Dermis microvascular lymphatic vessel endothelial cell (primary cell): ENCODE measurements at regions not wholly inside any gene's neighbourhood (a gene's known extent, or its start where the extent isn't known, plus 50 kb on each side); places are given as distances from the start of the nearest gene placed in this dataset.

Experiments
- DNase-seq, 2 donors: peaks; one replicate each; pipeline versions ENCODE4 v3.0.0 to v3.0.0-alpha.2; 2010; ENCODE audit warnings: low read depth in 2 of 2

GRCh38 chr4:111849746-111850284 is 295.4 kb upstream of the FAM241A start:
- DNase-seq = no peak

- DNase-seq = peak; percentile 2 to 24
Observed at GRCh38 chr4:111854494-111855087, 290.7 kb upstream of the FAM241A start.

DNA sequence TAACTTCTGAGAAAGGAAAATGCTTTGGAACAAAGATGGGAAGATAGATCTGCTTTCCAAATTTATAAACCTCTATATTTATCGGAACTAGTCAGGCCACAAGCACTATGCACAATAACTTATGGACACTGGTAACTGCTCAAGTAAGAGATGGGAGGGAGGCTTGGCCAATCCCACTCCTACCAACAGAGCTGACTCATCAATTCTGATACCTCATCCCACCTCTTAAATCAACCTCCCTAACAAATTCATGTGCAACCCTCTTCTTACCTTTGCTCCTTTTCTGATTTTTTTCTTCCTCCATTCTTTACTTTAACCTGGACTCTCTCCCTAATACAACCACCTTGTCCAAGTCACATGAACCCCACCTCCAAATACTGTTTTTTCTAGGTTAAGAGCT is 289.9 kb upstream of the FAM241A start:
- no peak for DNase-seq

- DNase-seq = no peak
Observed at GRCh38 chr4:111864066-111864465, 281.2 kb upstream of the FAM241A start.

GRCh38 chr4:111869339-111869738 is 275.9 kb upstream of the FAM241A start:
- no peak for DNase-seq

- DNase-seq = no peak
Observed at GRCh38 chr4:111871802-111872201, 273.5 kb upstream of the FAM241A start.

DNA sequence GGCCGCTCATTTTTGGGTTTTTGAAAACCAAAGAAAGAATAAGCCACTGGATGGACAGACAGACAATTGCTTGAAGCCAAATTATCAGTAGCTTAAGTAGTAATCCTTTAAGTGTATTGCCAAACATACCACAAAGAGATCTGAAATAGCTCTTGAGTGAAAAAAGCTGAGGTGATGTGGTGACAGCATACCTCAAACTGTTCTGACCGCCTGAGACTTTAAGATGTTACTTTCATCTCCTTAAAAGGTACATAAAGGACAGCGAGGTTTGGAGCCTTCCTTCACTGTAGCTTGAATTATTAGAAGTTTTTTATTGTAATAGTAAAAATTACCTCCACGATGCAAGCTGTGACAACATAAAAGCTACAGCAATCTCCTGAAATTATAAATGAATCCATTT is 271.5 kb upstream of the FAM241A start:
- no peak for DNase-seq

DNA sequence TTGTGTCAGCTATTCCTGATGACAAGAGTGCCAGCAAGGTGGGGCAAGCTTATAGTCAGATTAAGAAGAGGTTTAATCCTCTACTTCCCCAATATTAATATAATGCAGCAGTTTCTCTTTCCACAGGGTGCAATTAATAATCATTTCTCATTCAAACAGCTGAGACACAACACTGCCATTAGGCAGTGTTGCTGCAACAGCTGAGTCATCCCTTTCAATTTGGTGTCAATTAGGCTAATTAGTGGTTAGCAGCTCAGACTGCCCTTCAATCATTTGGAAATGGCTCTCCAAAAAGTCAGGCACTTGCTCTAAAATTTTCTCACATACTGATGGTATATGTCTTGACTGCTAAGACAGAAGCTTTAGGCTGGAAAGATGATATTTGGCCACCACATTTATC is 265.7 kb upstream of the FAM241A start:
- DNase-seq = no peak

GRCh38 chr4:111880116-111880515 is 265.1 kb upstream of the FAM241A start:
- no peak for DNase-seq

DNA sequence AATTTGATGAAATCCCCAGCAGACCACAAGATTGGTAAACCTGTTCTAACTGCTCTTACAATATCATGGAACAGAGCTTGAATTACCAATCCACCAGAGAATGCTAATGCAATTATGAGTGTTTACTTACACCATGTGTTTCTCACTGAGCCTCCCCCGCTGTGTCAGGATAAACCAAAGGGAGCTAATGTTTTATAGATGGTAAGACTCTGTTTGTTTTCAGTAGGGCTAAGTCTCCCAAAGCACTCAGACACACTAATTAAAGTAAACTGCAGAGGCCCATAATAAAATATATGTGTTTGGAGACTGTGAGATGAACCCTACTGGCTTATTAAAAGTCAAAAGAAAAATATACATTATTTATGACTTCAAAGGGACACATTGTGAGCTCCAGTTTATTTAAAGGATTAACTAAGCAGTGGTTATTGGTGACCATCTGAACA is 261.7 kb upstream of the FAM241A start:
- no peak for DNase-seq

- DNase-seq = no peak
Observed at GRCh38 chr4:111890412-111890811, 254.8 kb upstream of the FAM241A start.

DNA sequence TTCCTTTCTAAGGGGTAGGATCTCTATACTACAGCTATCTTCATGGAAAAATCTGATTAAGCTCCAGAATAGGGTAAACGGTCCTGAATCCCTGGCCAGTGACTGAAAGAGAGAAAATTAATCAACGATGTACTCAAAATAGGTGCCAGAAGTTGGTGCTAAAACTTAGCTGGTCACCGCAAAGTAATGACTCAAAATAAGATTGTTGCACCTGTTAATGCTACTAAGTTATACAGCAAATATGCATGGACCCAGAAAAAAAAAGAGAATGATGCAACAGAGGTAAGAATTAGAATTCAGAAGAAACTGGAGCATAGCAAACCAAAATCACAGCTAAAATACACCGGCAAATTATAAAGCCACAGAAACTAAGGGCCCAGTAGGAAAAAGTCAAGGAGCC is 239.7 kb upstream of the FAM241A start:
- DNase-seq = no peak

GRCh38 chr4:111919639-111920038 is 225.6 kb upstream of the FAM241A start:
- no peak for DNase-seq

DNA sequence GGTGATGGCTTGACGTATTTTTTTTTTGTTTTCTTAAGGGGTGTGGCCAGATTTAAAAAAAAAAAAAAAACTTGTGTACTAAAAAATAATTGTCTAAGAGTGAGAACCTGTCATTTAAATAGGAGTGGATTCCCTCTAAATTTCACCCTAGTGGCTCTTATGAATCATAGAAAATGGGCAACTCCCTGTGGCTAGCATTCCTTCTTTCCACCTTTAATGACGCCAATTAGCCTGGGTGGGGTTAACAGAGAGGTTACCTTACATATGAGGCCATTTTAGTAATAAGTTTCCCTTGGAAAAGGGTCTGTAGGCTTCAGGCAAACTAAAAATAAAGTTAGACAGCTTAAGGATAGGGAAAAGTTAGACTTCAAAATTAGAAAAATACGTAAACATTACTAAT is 223.5 kb upstream of the FAM241A start:
- no peak for DNase-seq

- no peak for DNase-seq
Observed at GRCh38 chr4:111923786-111924185, 221.5 kb upstream of the FAM241A start.

DNA sequence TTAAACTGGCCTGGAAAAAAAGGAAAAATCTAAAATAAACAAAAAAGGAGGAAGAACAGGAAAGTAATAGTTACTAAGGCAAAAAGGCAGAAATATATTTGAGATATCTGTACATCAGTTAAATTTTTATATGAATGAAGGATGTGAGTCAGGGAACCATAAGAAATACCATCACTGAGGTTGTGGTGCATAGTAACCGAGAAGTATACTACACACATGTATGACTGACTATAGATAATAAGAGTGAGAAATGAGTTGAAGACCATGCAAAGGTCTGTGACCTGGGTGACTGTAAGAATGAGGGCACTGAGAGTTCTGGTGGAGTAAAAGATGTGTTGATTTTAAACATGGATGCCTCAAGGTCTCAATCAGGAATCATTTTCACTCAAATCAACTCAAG is 220.6 kb upstream of the FAM241A start:
- no peak for DNase-seq

DNA sequence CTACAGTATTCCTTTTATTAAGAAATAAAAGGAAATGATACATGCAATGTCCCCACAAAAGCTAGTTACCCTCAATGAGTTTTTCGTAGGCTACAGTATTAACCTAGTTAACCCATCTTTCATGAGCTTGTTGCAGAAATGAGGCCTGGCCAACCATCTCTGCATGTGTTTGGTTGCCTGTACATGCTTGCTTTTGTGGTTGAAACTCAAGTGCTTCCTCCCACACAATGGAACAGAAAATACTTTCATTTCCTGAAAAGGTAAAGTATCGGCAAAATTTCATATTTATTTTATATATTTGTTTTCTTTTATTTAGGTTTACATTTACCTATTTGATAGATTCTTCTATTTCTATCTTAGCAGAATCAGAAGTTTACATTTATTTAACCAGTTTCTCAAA is 214.6 kb upstream of the FAM241A start:
- DNase-seq = no peak

GRCh38 chr4:111933703-111934102 is 211.6 kb upstream of the FAM241A start:
- DNase-seq = no peak

DNA sequence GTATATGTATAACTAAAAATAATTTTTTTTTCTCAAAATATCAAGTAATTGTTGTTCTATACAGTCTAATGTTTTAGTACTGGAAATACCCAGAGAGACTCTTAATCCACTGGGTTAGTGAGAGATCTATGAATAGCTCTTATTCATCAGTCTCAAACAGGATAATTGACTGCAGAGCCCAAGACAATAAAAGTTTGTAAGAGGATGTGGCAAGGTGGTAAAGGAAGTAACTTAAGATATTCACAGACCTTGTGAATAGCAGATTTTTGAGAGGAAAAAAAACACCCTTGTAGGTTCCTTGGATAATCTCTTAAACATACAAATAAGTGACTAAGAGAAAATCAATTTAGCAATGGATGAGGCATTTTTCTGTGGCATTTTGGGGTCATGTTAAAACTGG is 210.9 kb upstream of the FAM241A start:
- DNase-seq = no peak

GRCh38 chr4:111937368-111937767 is 207.9 kb upstream of the FAM241A start:
- DNase-seq = peak in 1 of 2 donors; percentile 12

DNA sequence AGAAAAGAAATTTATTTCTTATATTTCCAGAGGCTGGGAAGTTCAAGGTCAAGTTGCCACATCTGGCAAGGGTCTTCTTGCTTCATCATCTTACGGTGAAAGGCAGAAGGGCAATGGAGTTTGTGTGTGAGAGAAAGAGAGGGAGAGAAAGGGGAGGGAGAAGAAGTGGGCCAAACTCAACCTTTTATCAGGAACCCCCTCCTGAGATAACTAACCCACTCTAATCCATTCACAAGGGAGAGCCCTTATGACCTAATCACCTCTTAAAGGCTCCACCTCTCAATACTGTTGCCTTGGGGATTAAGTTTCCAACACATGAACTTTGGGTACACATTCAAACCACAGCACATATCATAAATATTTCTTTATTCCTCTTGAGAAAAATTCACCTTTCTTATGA is 203.3 kb upstream of the FAM241A start:
- no peak for DNase-seq

DNA sequence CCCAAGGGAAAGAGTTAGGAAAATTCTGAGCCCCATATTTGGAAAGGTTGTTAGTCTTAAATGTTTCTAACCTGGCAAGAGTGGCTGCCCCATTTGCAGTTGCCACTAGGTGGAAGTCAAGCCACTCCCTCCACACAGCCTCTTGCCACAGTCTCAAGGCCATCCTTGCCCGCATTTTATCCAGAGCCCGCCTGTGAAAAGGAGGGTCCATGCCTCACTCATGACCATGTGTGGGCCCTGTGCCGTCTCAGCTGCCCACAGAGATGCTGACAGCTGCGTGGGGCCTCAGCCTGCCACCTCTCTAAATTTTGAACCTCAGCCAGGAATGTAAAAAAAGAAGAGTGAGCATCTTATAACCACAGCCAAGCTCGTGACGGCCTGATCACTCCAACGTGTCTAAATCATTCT is 201.5 kb upstream of the FAM241A start:
- DNase-seq = peak in 1 of 2 donors; percentile 29

GRCh38 chr4:111945014-111945413 is 200.2 kb upstream of the FAM241A start:
- DNase-seq = peak in 1 of 2 donors; percentile 1

DNA sequence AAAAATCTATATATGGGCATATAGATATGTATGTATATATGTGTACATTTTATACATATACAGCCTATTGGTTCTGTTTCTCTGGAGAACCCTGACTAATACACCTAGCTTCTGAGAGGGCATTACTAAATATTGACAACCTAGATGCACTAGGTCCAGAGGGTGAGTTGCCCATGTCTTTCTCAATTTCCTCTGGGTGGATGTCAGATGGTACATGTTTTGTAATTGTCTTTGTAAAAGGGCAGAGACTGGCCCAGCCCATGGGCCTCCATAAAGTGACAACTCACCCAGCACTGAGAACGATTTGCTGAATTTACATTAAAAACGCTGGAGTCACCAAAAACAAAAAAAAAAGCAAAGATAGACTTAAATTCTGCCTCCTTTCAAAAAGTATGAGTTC is 198.5 kb upstream of the FAM241A start:
- DNase-seq = no peak
